Heart left ventricle (tissue), 16 donors: ENCODE measurements at regions not wholly inside any gene's neighbourhood (a gene's known extent, or its start where the extent isn't known, plus 50 kb on each side); places are given as distances from the start of the nearest gene placed in this dataset.

Experiments
- ATAC-seq, 4 donors: fragments of 200-7000 bp; cut with Tn5 transposase; one replicate each; pipeline ENCODE4 v1.9.1; 2020 to 2022; ENCODE audit warnings: moderate library complexity in 4 of 4, mild to moderate bottlenecking in 3 of 4, moderate number of reproducible peaks in 1 of 4
- DNase-seq, 5 donors: peaks; one replicate each; pipeline ENCODE4 v3.0.0-alpha.2; 2020
- H3K27ac ChIP-seq, 12 donors: fragments of 200-600 bp; sonication (generic) in 4 of 12; one replicate each; pipeline versions ENCODE4 v1.5.0 to v1.8.0; 2016 to 2022; ENCODE audit warnings: mild to moderate bottlenecking in 2 of 12
- H3K27me3 ChIP-seq, 9 donors: fragments of 200-600 bp; sonication (generic) in 2 of 9; one replicate each; pipeline versions ENCODE4 v1.5.1 to v1.8.0; 2016 to 2022; ENCODE audit warnings: mild to moderate bottlenecking in 3 of 9
- H3K36me3 ChIP-seq, 9 donors: fragments of 200-600 bp; sonication (generic) in 2 of 9; one replicate each; pipeline versions ENCODE4 v1.5.0 to v1.8.0; 2018 to 2022; ENCODE audit warnings: mild to moderate bottlenecking in 2 of 9
- H3K4me1 ChIP-seq, 12 donors: fragments of 200-600 bp; sonication (generic) in 4 of 12; one replicate each; pipeline versions ENCODE4 v1.5.0 to v1.8.0; 2016 to 2022; ENCODE audit warnings: mild to moderate bottlenecking in 3 of 12
- H3K4me3 ChIP-seq, 12 donors: fragments of 200-600 bp; sonication (generic) in 4 of 12; one replicate each; pipeline versions ENCODE4 v1.5.0 to v1.8.0; 2017 to 2022; ENCODE audit warnings: mild to moderate bottlenecking in 9 of 12, moderate library complexity in 4 of 12
- H3K9me3 ChIP-seq, 12 donors: fragments of 200-600 bp; sonication (generic) in 4 of 12; one replicate each; pipeline versions ENCODE4 v1.5.0 to v1.8.0; 2016 to 2022; ENCODE audit warnings: mild to moderate bottlenecking in 1 of 12
- POLR2A ChIP-seq, 2 donors: fragments of 450-650 bp; IDR thresholded peaks; one replicate each; pipeline ENCODE4 v1.6.1; 2017; ENCODE audit warnings: antibody characterized with exemption in 2 of 2, mild to moderate bottlenecking in 2 of 2, moderate library complexity in 2 of 2
- WGBS, 4 donors: extraction: QIAGEN DNeasy Blood & Tissue Kit in 2 of 4; methylation state at CpG; one replicate each; pipeline versions ENCODE4 v1.1.5 to v1.1.7; 2013 to 2018; 5-methylcytosine and 5-hydroxymethylcytosine counted together
- intact Hi-C, 10 donors: fragments of 100-400 bp; cut with DNase I; formaldehyde crosslinking; loops; one replicate each; pipeline versions ENCODE4 v1.11.1 to v1.14.2; 2022
- TF ChIP-seq, protein P1 (sequence below), 12 donors: fragments of 200-600 bp; sonication (generic) in 4 of 12; IDR thresholded peaks; one replicate each; pipeline versions ENCODE4 v1.5.0 to v1.8.0; 2018 to 2022; ENCODE audit warnings: antibody characterized with exemption in 12 of 12, mild to moderate bottlenecking in 5 of 12
- donor health status: ischemic (EF 13 %, LVEDD 7.1; RV severe dilation, severe dysfunction).
- donor health status: healthy with polysubstance abuse.
- donor health status: DM: no; HTN: yes; CAD: no.
- donor health status: DM: no; HTN: no; CAD: no.
- donor health status: ischemic (EF 25% LVEDD 6.9; RV normal size, moderate dysfunction).
- donor health status: ischemic (EF 25% LVEDD 5.7; RV mildly dilated, moderate dysfunction).
- donor health status: healthy.
- donor health status: DM: yes; HTN: yes; CAD: no.
- donor health status: ischemic (EF 35%, LVEDD 5.7; RV mildly dilated, moderate dysfunction).
- donor health status: nonischemic (EF 11% LVEDD 7.7; RV severe dilation, severe dysfunction).
- donor health status: DM: yes; HTN: yes; CAD: no.
- donor health status: PGD.
- donor health status: ischemic (EF 29% LVEDD 5.4; RV normal size, mild dysfunction).
- donor health status: nonischemic (EF 23%, LVEDD 6.1; RV moderate dilation, normal function).

DNA sequence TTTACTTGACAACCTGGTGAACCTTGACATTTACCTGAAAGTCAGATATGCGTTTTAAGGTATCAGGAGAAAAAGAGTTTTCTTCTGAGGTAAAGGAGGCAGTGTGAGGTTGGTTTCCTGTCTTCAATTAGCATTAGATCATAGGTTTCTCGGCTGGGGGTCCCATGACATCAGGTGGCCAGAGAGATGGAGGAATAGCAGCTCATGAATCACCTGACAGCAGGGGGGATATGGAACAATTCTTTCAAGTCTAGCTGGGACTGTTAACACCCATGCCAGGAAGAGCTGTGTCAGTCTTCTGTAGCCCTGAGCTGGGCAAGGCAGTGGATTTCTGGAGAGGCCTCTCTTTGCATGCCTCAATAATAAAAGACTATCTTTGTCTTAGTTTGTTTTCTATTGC, 108.0 kb upstream of the TMEM170B start:
- ATAC-seq (no peak), DNase-seq (no peak)
- Histone ChIP-seq H3K27me3 (no peaks in the 10 kb centered on the region), H3K36me3 (no peaks in the 10 kb centered on the region), H3K27ac (peak overlapping the region in 3 of 12 donors; percentile 38 to 64 (median 58)), H3K4me1 (peaks cover 0 to 55% (median 34%) of the 10 kb centered on the region in 12 donors), H3K9me3 (no peaks in the 10 kb centered on the region), H3K4me3 (no peak overlapping the region)
- intact Hi-C loops, result loop anchor here in 2 of 10 donors (5.0 kb wide), 2 partner anchors 62 to 72 kb away; no protein-coding TSS in a partner anchor
- no peak for TF ChIP-seq POLR2A (IDR thresholded peaks at IDR 0.05)
- TF ChIP-seq, protein P1, sequence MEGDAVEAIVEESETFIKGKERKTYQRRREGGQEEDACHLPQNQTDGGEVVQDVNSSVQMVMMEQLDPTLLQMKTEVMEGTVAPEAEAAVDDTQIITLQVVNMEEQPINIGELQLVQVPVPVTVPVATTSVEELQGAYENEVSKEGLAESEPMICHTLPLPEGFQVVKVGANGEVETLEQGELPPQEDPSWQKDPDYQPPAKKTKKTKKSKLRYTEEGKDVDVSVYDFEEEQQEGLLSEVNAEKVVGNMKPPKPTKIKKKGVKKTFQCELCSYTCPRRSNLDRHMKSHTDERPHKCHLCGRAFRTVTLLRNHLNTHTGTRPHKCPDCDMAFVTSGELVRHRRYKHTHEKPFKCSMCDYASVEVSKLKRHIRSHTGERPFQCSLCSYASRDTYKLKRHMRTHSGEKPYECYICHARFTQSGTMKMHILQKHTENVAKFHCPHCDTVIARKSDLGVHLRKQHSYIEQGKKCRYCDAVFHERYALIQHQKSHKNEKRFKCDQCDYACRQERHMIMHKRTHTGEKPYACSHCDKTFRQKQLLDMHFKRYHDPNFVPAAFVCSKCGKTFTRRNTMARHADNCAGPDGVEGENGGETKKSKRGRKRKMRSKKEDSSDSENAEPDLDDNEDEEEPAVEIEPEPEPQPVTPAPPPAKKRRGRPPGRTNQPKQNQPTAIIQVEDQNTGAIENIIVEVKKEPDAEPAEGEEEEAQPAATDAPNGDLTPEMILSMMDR (IDR thresholded peaks at IDR 0.05), result no peak
- 75 to 81% (median 77%) methylated on average over 2 of the region's 2 CpGs for WGBS, 4 donors

DNA sequence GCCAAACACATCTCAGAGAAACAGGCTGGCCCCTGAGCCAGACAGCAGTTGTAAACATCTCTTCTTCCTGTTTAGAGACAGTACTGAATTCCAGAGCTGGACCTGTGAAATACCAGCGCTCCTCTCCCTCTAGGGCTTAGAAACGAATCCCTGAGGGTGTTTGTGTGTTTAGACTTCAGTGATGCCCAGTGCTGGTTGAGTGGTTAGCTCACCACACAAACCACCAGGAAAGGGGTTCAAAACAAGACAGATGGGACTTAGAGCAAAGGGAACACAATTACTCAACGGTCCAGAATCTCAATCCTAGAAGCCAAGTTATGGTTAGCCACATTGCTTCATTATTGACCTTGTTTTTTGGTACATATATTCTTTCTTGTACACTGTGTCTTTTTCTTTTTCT, 108.7 kb upstream of the TMEM170B start:
- ATAC-seq (no peak), DNase-seq (no peak)
- no peak for TF ChIP-seq POLR2A (IDR thresholded peaks at IDR 0.05)
- TF ChIP-seq, protein P1 (IDR thresholded peaks at IDR 0.05), result no peak
- no peaks in the 10 kb centered on the region for H3K9me3 ChIP-seq
- peaks cover 0 to 51% (median 33%) of the 10 kb centered on the region in 12 donors for H3K4me1 ChIP-seq
- intact Hi-C loops, result loop anchor here in 2 of 10 donors (5.0 kb wide), 2 partner anchors 62 to 72 kb away; no protein-coding TSS in a partner anchor
- WGBS, 4 donors, result 27 to 45% (median 31%) methylated on average over 3 of the region's 3 CpGs
- H3K36me3 ChIP-seq, result no peaks in the 10 kb centered on the region
- H3K4me3 ChIP-seq, result no peak overlapping the region
- peak overlapping the region in 10 of 12 donors; percentile 6 to 66 (median 48) for H3K27ac ChIP-seq
- no peaks in the 10 kb centered on the region for H3K27me3 ChIP-seq

DNA sequence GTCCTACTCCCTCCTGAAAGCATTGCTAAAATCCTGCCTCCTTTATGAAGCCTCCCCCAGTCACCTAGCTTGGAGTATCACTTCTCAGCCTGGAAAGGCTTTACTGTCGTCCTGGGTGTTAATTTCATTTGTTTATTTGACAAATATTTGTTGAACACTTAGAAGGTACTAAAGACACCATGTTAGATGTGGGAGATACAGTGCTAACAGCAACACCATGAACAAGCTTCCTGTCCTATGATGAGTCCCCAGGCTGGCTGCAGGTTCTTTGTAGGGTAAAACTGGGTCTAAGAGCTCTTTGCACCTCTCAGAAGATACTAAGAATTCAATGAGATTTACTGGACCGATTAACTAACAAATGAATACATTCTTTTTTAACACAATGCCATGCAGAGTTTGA, 109.2 kb upstream of the TMEM170B start:
- H3K9me3 ChIP-seq, result no peaks in the 10 kb centered on the region
- intact Hi-C loops, result loop anchor here in 2 of 10 donors (5.0 kb wide), 2 partner anchors 61 to 71 kb away; no protein-coding TSS in a partner anchor
- no peak overlapping the region for H3K4me3 ChIP-seq
- peaks cover 0 to 49% (median 30%) of the 10 kb centered on the region in 12 donors for H3K4me1 ChIP-seq
- H3K36me3 ChIP-seq, result no peaks in the 10 kb centered on the region
- H3K27me3 ChIP-seq, result no peaks in the 10 kb centered on the region
- ATAC-seq (no peak), DNase-seq (no peak)
- TF ChIP-seq, protein P1 (IDR thresholded peaks at IDR 0.05), result no peak
- no peak for TF ChIP-seq POLR2A (IDR thresholded peaks at IDR 0.05)
- H3K27ac ChIP-seq, result peak overlapping the region in 11 of 12 donors; percentile 6 to 66 (median 54)
- 52 to 63% (median 55%) methylated on average over 2 of the region's 2 CpGs for WGBS, 4 donors

DNA sequence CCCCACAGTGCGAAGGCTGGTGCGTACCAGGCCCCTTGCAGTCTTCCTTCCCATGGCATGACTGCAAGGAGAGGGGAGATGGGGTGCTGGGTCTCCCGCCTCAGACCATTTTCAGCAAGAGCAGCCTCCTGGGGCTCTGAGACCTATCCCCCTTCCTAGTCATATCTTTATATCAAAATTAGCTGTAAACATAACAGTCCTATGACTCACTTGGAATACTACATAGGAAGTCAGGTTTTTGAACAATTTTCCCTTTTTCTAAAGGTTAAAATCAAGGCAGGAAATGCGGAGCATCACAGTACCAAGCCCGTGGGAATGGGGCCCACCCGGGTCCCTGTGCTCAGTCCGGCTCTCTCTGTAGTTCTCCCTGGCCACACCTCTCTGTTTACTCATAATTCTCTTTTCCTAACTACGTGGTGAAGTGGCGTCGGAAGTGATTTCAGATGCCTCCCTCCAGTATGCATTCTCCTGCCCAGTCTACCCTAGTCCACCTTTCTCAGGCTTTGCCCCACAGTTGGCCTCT, 109.8 kb upstream of the TMEM170B start:
- no peaks in the 10 kb centered on the region for H3K9me3 ChIP-seq
- peak in 3 of 4 donors; percentile 13 to 57 (median 32) for ATAC-seq
- no peak for TF ChIP-seq POLR2A (IDR thresholded peaks at IDR 0.05)
- TF ChIP-seq, protein P1 (IDR thresholded peaks at IDR 0.05), result no peak
- H3K36me3 ChIP-seq, result no peaks in the 10 kb centered on the region
- peaks cover 0 to 49% (median 24%) of the 10 kb centered on the region in 12 donors for H3K4me1 ChIP-seq
- WGBS, 4 donors, result 71 to 80% (median 75%) methylated on average over 10 of the region's 10 CpGs
- intact Hi-C loops, result loop anchor here in 2 of 10 donors (5.0 kb wide), 2 partner anchors 60 to 70 kb away; no protein-coding TSS in a partner anchor
- H3K4me3 ChIP-seq, result no peak overlapping the region
- DNase-seq, result no peak
- no peaks in the 10 kb centered on the region for H3K27me3 ChIP-seq
- H3K27ac ChIP-seq, result peak overlapping the region in 11 of 12 donors; percentile 6 to 66 (median 54)
